Gastroesophageal sphincter (tissue), 3 donors: ENCODE measurements at regions not wholly inside any gene's neighbourhood (a gene's known extent, or its start where the extent isn't known, plus 50 kb on each side); places are given as distances from the start of the nearest gene placed in this dataset.

Experiments used
- EP300 ChIP-seq: sonication (generic); formaldehyde crosslinking; IDR thresholded peaks from one replicate; pipeline ENCODE4 v1.6.1; 2017; ENCODE audit warnings: antibody characterized with exemption, mild to moderate bottlenecking
- POLR2A ChIP-seq, 2 donors: fragments of 450-650 bp; IDR thresholded peaks; one replicate each; pipeline ENCODE4 v1.6.1; 2017; ENCODE audit warnings: antibody characterized with exemption in 2 of 2, mild to moderate bottlenecking in 2 of 2, moderate library complexity in 1 of 2
- POLR2AphosphoS5 ChIP-seq: sonication (generic); formaldehyde crosslinking; IDR thresholded peaks from one replicate; pipeline ENCODE4 v1.6.1; 2017; ENCODE audit warnings: antibody characterized with exemption
- TF ChIP-seq, protein P1 (sequence below), 4 experiments: fragments of 200-600 bp in 2 of 4; fragments of 450-650 bp in 2 of 4; sonication (generic) in 1 of 4; IDR thresholded peaks; one replicate each; pipeline ENCODE4 v1.5.1; 2017 to 2019; ENCODE audit warnings: antibody characterized with exemption in 4 of 4, mild to moderate bottlenecking in 2 of 4, moderate library complexity in 2 of 4

GRCh38 chr3:28682121-28682520 is 333.5 kb upstream of the AZI2 start:
- TF ChIP-seq POLR2A (IDR thresholded peaks at IDR 0.05) (no peak), EP300 (no peak), POLR2AphosphoS5 (no peak)
- TF ChIP-seq, protein P1, sequence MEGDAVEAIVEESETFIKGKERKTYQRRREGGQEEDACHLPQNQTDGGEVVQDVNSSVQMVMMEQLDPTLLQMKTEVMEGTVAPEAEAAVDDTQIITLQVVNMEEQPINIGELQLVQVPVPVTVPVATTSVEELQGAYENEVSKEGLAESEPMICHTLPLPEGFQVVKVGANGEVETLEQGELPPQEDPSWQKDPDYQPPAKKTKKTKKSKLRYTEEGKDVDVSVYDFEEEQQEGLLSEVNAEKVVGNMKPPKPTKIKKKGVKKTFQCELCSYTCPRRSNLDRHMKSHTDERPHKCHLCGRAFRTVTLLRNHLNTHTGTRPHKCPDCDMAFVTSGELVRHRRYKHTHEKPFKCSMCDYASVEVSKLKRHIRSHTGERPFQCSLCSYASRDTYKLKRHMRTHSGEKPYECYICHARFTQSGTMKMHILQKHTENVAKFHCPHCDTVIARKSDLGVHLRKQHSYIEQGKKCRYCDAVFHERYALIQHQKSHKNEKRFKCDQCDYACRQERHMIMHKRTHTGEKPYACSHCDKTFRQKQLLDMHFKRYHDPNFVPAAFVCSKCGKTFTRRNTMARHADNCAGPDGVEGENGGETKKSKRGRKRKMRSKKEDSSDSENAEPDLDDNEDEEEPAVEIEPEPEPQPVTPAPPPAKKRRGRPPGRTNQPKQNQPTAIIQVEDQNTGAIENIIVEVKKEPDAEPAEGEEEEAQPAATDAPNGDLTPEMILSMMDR (IDR thresholded peaks at IDR 0.05), result no peak
